SK-N-SH treated with all-trans-retinoic acid at 6 μM for 48 hours (cell line): ENCODE measurements at regions not wholly inside any gene's neighbourhood (a gene's known extent, or its start where the extent isn't known, plus 50 kb on each side); places are given as distances from the start of the nearest gene placed in this dataset.

Experiments used
- ATAC-seq: fragments of 200-7000 bp; cut with Tn5 transposase; 3 replicates; pipeline ENCODE4 v1.9.1; 2020; ENCODE audit warnings: mild to moderate bottlenecking, moderate library complexity
- ARNTL ChIP-seq: fragments of 450-650 bp; formaldehyde crosslinking; IDR thresholded peaks from 2 replicates; pipeline ENCODE4 v1.5.0; 2020; ENCODE audit warnings: low read depth, mild to moderate bottlenecking, moderate library complexity, borderline replicate concordance
- BACH2 ChIP-seq: fragments of 250-450 bp; sonication (Bioruptor Pico); IDR thresholded peaks from 2 replicates; pipeline ENCODE4 v1.9.0; 2021; ENCODE audit warnings: mild to moderate bottlenecking, borderline replicate concordance
- CREB5 ChIP-seq: fragments of 250-450 bp; sonication (Bioruptor Pico); IDR thresholded peaks from 2 replicates; pipeline ENCODE4 v1.5.1; 2020; ENCODE audit warnings: low read depth, mild to moderate bottlenecking, moderate library complexity
- CSDC2 ChIP-seq: fragments of 250-450 bp; sonication (Bioruptor Pico); IDR thresholded peaks from 2 replicates; pipeline ENCODE4 v1.5.0; 2020; ENCODE audit warnings: mild to moderate bottlenecking, moderate library complexity
- CSRNP3 ChIP-seq: fragments of 250-450 bp; sonication (Bioruptor Pico); IDR thresholded peaks from 2 replicates; pipeline ENCODE4 v1.5.1; 2021; ENCODE audit warnings: mild to moderate bottlenecking, moderate library complexity
- ESRRG ChIP-seq: fragments of 250-450 bp; sonication (Bioruptor Pico); IDR thresholded peaks from 2 replicates; pipeline ENCODE4 v1.6.1; 2021; ENCODE audit warnings: mild to moderate bottlenecking
- GLIS3 ChIP-seq: fragments of 250-450 bp; sonication (Bioruptor Pico); IDR thresholded peaks from 2 replicates; pipeline ENCODE4 v1.5.0; 2020; ENCODE audit warnings: mild to moderate bottlenecking, moderate library complexity
- ISL1 ChIP-seq: fragments of 250-450 bp; sonication (Bioruptor Pico); IDR thresholded peaks from 2 replicates; pipeline ENCODE4 v2.1.2; 2022; ENCODE audit warnings: mild to moderate bottlenecking, moderate library complexity
- OSR1 ChIP-seq: fragments of 250-450 bp; sonication (Bioruptor Pico); IDR thresholded peaks from 2 replicates; pipeline ENCODE4 v1.8.0; 2022; ENCODE audit warnings: moderate library complexity, mild to moderate bottlenecking, inconsistent platforms
- PATZ1 ChIP-seq: fragments of 250-450 bp; sonication (Bioruptor Pico); IDR thresholded peaks from 2 replicates; pipeline ENCODE4 v1.8.0; 2020; ENCODE audit warnings: mild to moderate bottlenecking, moderate library complexity, borderline replicate concordance
- POU6F1 ChIP-seq: fragments of 250-450 bp; sonication (Bioruptor Pico); IDR thresholded peaks from 2 replicates; pipeline ENCODE4 v1.8.0; 2021; ENCODE audit warnings: low read depth, mild to moderate bottlenecking, moderate library complexity, borderline replicate concordance
- PPARA ChIP-seq: fragments of 250-450 bp; sonication (Bioruptor Pico); IDR thresholded peaks from 2 replicates; pipeline ENCODE4 v1.5.0; 2020; ENCODE audit warnings: mild to moderate bottlenecking, borderline replicate concordance
- RARB ChIP-seq: fragments of 250-450 bp; sonication (Bioruptor Pico); IDR thresholded peaks from 2 replicates; pipeline ENCODE4 v1.8.0; 2021; ENCODE audit warnings: mild to moderate bottlenecking, moderate library complexity
- TCF4 ChIP-seq: fragments of 250-450 bp; sonication (Bioruptor Pico); IDR thresholded peaks from 2 replicates; pipeline ENCODE4 v1.8.0; 2021; ENCODE audit warnings: mild to moderate bottlenecking, moderate library complexity, borderline replicate concordance
- TOX ChIP-seq: fragments of 250-450 bp; sonication (Bioruptor Pico); IDR thresholded peaks from 2 replicates; pipeline ENCODE4 v1.8.0; 2021; ENCODE audit warnings: mild to moderate bottlenecking, moderate library complexity, borderline replicate concordance
- TSHZ2 ChIP-seq: fragments of 250-450 bp; sonication (Bioruptor Pico); IDR thresholded peaks from 2 replicates; pipeline ENCODE4 v1.5.0; 2020; ENCODE audit warnings: mild to moderate bottlenecking, moderate library complexity
- ZC3H10 ChIP-seq: fragments of 250-450 bp; sonication (Bioruptor Pico); IDR thresholded peaks from 2 replicates; pipeline ENCODE4 v1.5.1; 2021; ENCODE audit warnings: mild to moderate bottlenecking, moderate library complexity
- ZFP3 ChIP-seq: fragments of 250-450 bp; sonication (Bioruptor Pico); IDR thresholded peaks from 2 replicates; pipeline ENCODE4 v1.5.0; 2020; ENCODE audit warnings: mild to moderate bottlenecking, moderate library complexity
- ZFP30 ChIP-seq: fragments of 450-650 bp; formaldehyde crosslinking; IDR thresholded peaks from 2 replicates; pipeline ENCODE4 v1.5.0; 2022; ENCODE audit warnings: mild to moderate bottlenecking, moderate library complexity
- ZNF565 ChIP-seq: fragments of 450-650 bp; formaldehyde crosslinking; conservative IDR thresholded peaks from 2 replicates; pipeline ENCODE4 v1.5.0; 2020; ENCODE audit warnings: low read depth, mild to moderate bottlenecking, moderate library complexity
- ZNF70 ChIP-seq: fragments of 450-650 bp; formaldehyde crosslinking; IDR thresholded peaks from 2 replicates; pipeline ENCODE4 v1.5.0; 2020; ENCODE audit warnings: mild to moderate bottlenecking, moderate library complexity
- ZNF8 ChIP-seq: fragments of 450-650 bp; formaldehyde crosslinking; IDR thresholded peaks from 2 replicates; pipeline ENCODE4 v1.5.0; 2020; ENCODE audit warnings: mild to moderate bottlenecking, moderate library complexity

- ATAC-seq: no peak
- no peak for TF ChIP-seq OSR1 (CRISPR knock-in tag)
- TF ChIP-seq ESRRG (CRISPR knock-in tag): no peak
These were observed 1072.5 kb upstream of the ATXN7L3B start for GRCh38 chr12:73465106-73465505.

GRCh38 chr12:73486256-73486655 is 1051.4 kb upstream of the ATXN7L3B start:
- no peak for TF ChIP-seq ZFP3 (CRISPR knock-in tag)
- no peak for TF ChIP-seq CREB5
- no peak for TF ChIP-seq CSRNP3 (CRISPR knock-in tag)
- TF ChIP-seq ZNF8 (CRISPR knock-in tag): no peak
- no peak for TF ChIP-seq RARB (CRISPR knock-in tag)
- TF ChIP-seq ZC3H10 (CRISPR knock-in tag): no peak
- no peak for TF ChIP-seq PPARA (CRISPR knock-in tag)
- TF ChIP-seq TOX (CRISPR knock-in tag): no peak
- TF ChIP-seq BACH2: no peak
- TF ChIP-seq ZNF70 (CRISPR knock-in tag): no peak
- no peak for TF ChIP-seq ESRRG (CRISPR knock-in tag)
- TF ChIP-seq ISL1: no peak
- TF ChIP-seq TCF4 (CRISPR knock-in tag): no peak
- TF ChIP-seq TSHZ2 (CRISPR knock-in tag): no peak
- TF ChIP-seq ARNTL (CRISPR knock-in tag): no peak
- no peak for TF ChIP-seq CSDC2 (CRISPR knock-in tag)
- no peak for TF ChIP-seq GLIS3 (CRISPR knock-in tag)
- no peak for TF ChIP-seq ZFP30
- ATAC-seq: no peak

GRCh38 chr12:73506611-73507010 is 1031.0 kb upstream of the ATXN7L3B start:
- no peak for ATAC-seq
- TF ChIP-seq ZNF565 (no peak), PATZ1 (CRISPR knock-in tag) (no peak), ZNF70 (CRISPR knock-in tag) (no peak), ESRRG (CRISPR knock-in tag) (no peak), OSR1 (CRISPR knock-in tag) (no peak), ZFP3 (CRISPR knock-in tag) (no peak), BACH2 (no peak), PPARA (CRISPR knock-in tag) (no peak), CSDC2 (CRISPR knock-in tag) (no peak), ZC3H10 (CRISPR knock-in tag) (no peak)

- ATAC-seq: no peak
- no peak for TF ChIP-seq ARNTL (CRISPR knock-in tag)
- no peak for TF ChIP-seq ISL1
- TF ChIP-seq ZC3H10 (CRISPR knock-in tag): no peak
- no peak for TF ChIP-seq GLIS3 (CRISPR knock-in tag)
- no peak for TF ChIP-seq POU6F1
- TF ChIP-seq TOX (CRISPR knock-in tag): no peak
- TF ChIP-seq CSRNP3 (CRISPR knock-in tag): no peak
- no peak for TF ChIP-seq TSHZ2 (CRISPR knock-in tag)
- no peak for TF ChIP-seq ESRRG (CRISPR knock-in tag)
- no peak for TF ChIP-seq ZNF565
- no peak for TF ChIP-seq BACH2
- TF ChIP-seq ZNF8 (CRISPR knock-in tag): no peak
- TF ChIP-seq ZFP30: no peak
These were observed 1023.0 kb upstream of the ATXN7L3B start for GRCh38 chr12:73514672-73515071.
